GM21576 (cell line): ENCODE measurements at regions not wholly inside any gene's neighbourhood (a gene's known extent, or its start where the extent isn't known, plus 50 kb on each side); places are given as distances from the start of the nearest gene placed in this dataset.
A peak's percentile ranks its signal among the peaks of the same experiment; 100 is the strongest.

Experiments used
- ATAC-seq: cut with Tn5 transposase; IDR thresholded peaks from one replicate; pipeline ENCODE4 v1.9.1; 2021; ENCODE audit warnings: mild to moderate bottlenecking, moderate library complexity; ENCODE audit not compliant: unreplicated experiment

DNA sequence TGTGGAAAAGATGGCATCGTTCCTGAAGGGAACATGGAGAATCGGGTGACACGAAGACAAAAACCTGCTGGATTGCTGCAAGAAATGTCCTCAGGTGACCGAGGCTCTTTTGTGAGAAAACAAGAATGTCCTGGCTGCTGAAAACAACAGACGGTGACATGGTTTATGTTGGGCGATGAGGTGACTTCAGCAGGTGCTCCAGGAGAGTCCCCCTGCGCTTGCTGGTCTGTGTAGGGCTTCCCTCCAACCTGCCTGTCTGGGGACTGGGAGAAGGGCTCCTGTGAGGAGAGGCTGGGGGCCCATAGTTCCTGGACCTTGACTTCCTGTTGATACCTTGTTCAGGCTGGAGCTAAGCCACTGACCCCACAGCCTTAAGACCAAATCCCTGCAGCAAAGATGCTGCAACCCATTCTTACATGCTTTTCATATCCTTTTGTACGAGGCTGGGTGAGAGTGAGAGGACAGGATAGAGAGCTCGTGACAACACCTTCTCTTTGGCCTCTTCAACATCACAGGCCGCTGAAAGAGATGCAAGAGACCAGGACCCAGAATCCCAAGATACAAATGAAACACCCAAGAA is 134.8 kb downstream of the CD83 start:
- ATAC-seq, result no peak

DNA sequence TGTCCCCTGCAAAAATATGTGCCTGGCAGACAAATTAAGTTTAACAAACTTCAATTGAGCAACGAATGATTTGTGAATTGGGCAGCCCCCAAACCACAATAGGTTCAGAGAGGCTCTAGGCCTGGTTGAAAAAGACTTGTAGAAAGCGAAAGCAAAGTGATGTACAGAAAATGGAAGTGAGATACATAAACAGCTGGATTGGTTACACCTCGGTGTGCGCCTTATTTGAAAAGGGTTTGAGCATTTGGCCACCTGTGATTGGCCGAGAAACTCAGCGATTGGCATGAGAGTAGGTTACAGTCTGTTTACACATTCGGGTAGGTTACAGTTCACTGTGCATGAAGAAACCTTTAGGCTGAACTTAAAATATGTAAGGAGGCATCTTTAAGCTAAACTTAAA is 136.9 kb downstream of the CD83 start:
- ATAC-seq, result peak; percentile 92

DNA sequence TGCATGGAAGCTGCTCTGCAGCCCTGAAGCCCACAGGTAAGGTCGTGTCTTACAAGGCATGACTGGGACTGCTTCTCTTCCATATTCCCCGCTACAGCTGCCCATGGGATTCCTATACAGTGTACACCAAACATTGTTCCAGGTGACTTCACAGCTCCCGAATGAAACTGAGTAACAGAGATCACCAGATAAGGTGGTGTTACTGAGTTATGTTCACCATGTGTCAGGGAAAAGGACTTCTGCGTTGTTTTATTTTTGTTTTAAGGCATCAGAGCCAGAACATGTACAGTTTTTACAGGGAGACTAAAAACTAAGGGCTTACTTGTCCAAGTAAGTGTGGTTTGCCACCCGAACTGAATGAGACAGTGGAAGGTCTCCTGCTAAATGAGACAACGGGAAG is 138.3 kb downstream of the CD83 start:
- no peak for ATAC-seq

DNA sequence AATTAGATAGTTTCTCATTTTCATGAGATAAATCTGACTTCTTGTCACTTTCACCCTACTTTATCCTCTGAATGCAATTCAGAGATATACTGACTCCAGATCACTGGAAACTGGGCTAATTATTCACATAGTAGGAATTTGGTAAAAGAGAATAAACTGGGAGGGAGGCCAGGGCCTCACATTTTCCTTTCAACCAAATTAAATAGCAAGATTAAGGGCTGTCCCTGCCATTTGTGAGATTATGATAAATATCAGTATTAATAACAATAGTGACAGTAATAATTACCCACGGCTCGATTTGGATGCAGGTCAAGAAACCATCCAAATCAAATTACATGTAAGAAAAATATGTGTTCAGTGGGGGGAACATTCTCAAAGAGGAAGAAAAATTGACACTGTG is 140.5 kb downstream of the CD83 start:
- no peak for ATAC-seq

DNA sequence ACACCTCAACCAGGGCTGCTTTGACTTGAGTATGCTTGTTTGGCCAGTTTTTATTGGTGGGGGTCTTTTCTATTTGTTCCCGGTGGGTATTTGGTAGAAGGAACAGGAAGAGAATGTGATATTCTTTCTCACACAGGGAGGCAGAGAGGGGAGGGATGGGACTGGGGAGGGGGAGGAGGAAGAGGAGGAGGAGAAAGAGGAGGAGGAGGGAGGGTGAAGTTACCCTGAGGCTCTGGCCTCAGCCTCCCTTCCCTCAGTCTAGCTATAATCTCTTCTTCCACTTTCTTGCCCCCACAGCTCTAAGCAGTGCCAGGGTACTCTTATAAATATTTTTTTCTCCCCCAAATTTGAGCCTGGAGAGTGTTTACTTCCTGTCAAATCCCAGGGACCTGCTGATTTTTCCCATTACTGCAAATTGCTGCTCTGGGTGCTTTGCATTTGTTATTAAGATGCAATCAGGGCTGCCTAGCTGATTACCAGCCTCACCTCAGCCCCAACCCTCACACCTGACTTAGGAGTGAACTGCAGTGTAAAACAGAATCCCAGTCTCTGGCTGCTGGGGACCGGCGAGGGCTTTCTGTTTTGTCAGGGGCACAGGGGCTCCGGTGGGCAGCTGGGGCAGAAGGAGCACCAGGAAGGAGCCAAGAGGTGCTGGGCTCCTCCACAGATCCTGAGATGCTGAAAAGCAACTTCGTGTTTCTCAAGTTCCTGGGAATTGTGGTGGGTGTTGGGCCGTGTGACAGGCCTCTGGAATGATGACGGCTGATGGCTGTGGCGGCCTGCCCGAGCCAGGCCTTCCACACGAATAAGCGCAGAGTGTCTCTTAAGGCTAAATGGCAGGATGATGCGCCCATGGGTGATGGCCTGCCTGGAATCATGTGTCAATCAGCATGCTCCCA is 141.4 kb downstream of the CD83 start:
- no peak for ATAC-seq

DNA sequence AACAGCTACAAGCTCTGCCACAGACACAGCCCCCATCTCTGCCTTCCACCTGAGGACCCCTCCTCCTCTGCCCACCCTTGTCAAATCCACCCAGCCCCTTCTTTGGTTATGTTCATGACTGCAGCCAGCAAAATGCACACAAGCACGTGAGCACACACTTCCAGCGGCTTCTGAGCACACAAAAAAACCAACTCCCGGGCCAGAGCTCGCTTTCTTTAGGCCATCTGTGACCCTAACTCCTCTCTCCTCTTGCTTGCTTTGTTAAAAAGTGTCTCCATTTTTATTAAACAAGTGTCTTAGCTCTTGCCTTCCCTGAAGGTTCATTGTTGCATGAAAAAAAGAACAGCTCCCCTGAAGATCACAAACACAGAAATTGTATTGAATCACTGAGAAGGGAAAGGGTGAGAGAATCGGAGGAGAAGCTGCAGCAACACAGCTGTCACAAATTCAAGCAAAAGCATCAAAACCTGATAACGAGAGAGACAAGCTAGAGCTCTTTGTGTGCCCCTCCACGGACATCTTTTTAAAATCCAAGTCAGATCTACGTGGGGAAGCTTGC is 142.1 kb downstream of the CD83 start:
- no peak for ATAC-seq

DNA sequence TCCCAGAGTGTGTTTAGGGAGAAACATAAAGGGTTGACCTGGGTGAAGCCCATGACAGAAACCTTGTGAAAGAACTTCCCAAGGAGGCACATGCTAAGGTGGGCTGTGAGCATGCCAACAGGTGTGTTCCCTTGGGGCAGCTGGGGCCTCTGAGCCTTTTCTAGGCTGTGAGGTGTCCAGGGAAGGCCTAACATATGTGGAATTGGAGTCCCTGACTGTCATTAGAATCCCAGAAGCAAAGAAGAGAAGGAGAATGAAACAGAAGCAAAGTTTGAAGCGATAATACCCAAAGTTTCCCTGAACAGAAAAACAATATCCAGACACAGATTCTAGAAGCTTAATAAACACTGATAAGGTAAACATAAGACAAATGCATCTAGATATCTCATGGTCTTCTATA is 143.3 kb downstream of the CD83 start:
- ATAC-seq, result no peak

DNA sequence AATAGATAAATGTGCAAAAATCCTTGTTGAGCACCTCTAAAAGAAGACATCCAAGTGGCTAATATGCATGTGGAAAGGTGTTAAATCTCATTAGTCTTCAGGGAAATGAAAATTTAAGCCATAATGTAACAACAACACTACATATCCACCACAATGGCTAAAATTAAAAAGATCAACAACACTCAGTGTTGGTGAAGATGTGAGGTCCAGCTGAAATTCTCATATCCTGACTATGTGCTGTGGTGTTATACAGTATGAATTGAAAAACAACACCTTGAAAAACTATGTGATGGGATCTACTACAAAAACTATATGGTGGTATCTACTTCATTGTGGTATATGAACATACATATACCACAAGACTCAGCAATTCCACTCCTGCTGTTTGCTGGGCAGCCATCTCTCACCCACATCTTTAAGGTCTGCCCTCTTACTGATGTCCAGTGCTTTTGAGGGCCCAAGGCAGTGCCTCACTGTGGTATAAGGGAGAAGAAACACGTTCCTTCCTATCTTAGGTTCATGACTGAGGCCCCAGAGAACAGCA is 146.4 kb downstream of the CD83 start:
- ATAC-seq, result no peak

DNA sequence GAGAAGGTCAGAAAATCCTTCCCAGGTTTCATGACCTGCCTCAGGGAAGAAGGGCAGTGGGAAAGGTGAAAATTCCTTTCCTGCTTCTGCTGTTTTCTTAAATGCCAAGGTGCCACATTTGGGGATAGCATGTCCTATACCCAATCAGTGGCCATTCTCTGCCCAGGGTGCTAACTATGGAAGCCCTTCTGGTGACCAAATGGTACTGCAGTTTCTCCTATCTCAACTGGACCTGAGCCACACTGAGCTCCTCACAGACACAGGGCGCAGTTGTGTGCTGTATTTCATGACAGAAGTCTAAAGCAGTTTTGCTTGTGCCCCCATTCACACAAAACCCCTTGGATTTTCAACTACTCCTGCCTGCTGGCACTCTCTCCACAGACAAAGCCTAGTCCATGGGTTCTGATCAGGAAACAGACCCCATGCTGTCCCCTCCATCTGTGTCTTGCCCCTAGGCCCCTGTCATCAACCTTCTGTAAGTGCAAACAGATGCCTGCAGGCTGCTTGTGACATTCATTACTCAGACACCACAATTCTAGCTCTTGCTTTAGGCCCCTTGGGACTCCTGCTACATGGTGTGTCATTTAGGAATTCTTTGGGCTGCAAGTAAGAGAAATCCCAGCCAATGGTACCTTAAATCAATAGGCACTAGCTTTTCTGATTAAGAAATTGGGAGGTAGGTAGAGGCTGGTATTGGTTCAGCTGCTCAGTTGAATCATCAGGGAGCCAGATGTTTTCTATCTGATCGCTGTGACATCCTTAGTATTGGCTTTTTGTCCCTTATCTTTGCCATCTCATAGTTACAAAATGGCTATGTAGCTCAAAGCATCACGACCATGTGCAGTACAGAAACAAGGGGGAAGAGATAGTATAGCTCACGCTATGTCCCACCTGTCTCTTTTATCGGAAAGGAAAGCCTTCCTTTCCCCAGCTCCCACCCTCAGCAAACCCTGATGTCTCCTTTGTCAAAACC is 147.8 kb downstream of the CD83 start:
- no peak for ATAC-seq

DNA sequence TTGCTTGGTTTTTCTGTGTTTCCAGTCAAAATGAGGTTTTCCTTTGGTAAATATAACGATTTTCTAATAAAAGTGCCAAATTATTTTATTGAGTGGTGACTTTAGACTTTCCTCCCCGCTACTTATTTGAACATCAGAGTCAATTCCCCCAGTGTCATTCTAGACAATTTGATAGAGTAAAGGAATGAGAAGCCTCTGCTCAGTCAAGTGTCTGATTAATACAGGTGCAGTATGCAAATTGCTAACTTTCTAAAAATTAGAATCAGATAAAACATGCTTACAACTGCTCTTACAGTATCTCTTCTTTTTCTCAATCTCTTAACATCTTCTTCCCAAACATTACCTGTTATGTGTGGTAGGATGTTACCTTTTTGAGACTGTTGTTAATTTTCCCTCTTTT is 148.7 kb downstream of the CD83 start:
- ATAC-seq, result no peak

DNA sequence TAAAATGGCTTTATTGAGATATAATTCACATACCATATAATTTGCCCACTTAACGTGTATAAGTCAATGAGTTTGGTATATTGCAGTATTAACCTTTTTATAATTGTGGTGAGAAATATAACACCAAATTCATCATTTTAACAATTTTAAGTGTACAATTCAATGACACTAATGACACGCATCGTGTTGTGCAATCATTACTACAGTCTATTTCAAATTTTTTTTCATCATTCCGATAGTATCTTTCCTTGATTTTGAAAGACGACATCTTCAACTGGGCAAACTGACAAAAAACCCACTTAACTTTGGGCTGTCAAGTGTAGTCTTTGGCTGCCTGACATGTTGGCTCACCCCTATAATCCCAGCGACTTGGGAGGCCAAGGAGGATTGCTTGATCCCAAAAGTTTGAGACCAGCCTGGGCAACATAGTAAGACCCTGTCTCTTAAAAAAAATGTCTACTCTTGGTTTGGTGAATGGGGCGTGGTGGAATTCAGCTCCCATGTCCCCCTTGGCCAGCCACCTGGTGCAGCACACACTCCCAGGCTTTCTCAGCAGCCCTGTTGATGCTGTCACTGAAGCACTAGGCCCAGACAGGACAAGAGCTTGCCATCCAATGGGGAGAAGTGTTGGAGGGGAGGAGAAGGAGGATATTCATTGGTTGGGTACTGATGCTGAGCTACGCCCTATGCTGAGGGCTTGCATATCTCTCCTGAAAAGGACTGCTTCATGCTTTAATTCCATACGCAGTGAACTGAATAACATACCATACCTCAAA is 150.5 kb downstream of the CD83 start:
- ATAC-seq, result no peak

DNA sequence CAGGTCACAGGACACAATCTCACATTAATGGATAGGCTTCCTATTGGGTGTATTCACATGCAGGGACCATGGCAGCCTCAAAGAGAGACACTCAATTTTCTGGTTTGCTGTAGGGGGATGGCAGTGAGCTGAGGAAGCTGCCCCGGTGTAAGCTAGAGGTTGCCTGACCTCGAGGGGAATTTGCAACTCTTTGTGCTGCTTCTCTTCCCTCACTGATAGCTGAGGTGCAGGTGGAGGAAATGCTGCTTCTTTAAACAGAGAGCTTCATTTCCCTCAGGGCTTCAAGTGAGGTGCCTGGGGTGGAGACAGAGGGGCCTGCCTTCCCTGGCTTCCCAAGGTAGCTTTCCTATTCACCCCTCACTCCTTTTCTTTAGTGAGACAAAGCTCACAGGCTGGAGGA is 151.9 kb downstream of the CD83 start:
- no peak for ATAC-seq

DNA sequence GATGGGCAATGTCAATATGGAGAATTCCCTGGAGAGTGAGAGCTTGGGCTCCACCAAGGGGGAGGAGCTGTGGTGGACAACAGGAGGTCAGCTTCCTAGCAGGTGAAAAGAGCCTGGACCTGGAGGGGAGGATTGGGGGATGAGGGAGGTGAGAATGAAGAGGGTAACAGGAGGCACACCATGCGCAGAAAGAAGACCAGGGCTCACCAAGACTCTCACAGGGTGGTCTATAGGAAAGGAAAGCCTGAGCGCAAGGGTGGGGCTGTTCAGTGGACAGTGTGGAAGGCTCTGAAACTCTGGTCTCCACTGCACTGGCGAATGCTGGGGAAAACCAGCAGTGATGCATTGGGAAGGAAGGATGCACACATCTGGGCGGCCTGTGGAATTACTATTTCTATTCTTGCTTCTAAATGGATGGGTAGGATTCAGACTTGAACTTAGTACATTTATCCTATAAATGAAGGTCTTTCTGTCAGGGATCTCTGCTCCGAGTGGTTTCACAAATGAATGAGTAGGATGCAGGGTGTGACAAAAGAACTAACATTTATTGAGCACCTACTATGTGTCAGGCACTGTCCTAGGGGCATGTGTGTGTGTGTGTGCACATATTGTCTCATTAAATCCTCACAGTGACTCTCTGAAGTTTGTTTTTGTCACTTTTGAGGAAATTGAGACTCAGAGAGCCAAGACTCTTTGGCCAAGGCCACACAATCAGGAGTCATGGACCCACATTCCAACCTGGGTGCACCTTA is 152.7 kb downstream of the CD83 start:
- no peak for ATAC-seq

DNA sequence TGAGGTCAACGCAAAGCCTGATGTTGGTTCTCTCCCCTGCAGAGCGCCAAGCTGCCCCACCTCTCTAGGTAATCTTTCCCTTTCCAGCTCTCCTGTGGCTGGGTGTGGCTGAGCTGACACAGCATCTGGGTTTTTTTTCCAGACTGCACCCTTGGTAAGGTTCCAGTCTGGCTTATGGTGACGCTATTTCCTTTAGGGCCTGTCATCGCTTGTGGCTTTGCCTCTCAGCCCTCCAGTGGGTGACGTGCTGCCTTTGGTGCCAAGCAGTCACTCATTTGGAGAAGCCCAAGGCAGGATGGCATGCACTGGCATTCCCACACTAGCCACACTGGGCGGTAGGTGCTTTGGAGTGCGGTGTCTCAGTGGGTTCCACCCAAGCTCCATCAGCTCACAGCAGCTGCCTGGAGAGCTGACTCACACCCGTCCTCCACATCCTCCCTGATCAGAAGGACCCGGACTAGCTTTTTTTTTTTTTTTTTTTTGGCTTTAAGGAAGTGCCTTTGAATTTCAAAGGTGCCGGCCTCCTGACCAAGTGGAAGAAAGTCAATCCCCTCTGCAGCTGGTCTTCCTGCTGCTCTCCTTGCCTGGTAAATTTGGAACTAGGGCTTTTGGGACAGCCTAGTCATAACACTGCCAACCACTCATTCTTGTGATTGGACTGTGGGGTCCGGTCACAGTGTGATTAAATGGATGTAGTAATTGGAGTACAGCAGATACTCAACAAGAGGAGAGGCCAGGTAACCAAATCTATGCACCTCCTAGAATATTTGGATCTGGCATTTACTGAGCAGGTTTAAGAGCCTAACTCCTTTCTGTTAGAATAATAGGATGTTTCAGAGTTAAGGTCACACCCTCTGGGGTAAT is 153.6 kb downstream of the CD83 start:
- no peak for ATAC-seq

DNA sequence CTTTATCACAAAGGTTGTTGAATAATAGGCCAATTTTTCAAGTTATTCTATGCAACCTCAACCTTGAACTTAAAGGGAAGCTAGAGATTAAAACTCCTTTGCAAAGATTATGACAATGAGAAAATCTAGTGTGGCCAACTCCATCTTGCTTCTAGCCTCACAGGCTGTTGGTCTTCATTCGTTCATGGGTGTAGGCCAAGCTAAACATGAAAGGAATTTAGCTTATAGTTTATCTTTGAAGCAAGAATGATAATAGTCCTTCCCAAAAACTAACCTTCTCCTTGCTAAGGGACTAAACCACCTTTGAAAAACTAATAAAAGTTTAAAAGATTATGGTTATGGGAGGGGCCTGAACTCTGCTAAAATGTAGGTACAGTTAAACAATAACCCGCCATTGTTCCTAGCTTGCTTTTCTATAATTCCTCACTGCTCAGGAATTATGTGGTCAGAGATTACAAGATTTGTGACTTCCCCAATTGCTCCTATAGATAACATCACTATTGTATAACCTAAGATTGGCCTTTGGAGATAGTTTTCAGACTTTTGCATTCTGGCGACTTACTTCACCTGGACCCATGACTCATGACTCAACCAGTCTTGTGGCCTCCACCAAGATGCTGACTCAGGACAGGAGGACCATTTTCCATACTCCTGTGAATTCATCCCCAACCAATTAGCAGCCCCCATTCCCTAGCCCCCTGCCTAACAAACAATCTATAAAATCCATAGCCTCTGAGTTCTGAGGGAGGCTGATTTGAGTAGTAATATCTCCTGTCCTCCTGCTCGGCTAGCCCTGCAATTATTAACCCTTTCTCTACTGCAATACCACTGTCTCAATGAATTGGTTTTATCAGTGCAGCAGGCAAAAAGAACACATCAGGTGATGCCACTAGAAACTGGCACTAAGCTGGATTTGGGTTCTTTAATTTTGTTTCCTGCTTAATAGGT is 154.5 kb downstream of the CD83 start:
- ATAC-seq, result no peak

DNA sequence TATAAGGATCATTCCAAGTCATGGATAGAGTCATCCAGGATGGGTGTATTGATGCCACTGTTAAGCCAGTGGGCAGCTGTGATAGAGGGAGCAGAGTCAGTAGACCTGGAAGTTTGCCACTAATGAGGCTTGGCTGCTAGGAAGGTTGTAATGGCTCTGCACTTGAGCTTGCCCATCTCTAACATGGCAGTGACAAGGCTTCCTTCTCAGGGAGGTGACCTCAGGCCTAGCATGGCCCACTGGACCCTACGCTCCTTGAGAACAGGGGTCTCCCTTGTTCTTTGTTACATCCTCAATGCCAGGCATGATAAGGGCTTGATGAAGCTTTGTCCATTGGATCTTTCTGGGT is 155.1 kb downstream of the CD83 start:
- ATAC-seq, result no peak

DNA sequence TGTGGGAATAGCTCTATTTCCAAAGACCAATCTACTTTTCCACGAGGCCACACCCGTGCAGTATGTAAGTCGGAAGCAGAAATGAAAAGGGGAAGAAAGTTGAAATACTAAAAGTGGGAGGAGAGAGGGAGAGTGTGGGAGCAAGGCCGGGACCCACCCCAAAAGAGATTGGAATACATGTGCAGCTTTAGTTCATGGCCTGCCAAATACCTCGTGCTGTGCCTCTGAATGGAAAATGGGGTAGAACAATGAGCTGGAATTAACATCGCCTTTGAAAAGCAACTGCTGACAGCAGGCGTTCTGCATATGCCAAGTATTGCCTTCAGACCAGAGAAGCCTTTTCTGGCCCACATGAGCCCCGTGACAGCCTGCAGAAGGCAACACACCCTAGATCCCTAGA is 155.6 kb downstream of the CD83 start:
- ATAC-seq, result no peak
